Suppressor macrophage treated with lipopolysaccharide for 4 hours (primary cell): ENCODE measurements at regions not wholly inside any gene's neighbourhood (a gene's known extent, or its start where the extent isn't known, plus 50 kb on each side); places are given as distances from the start of the nearest gene placed in this dataset.

Experiments
- DNase-seq: peaks from one replicate; pipeline ENCODE4 v3.0.0-alpha.2; 2020

GRCh38 chr2:18860179-18860578 lies 270.8 kb upstream of the NT5C1B start:
- DNase-seq, result no peak

GRCh38 chr2:18856765-18857164 lies 267.4 kb upstream of the NT5C1B start:
- no peak for DNase-seq

GRCh38 chr2:18855027-18855426 lies 265.7 kb upstream of the NT5C1B start:
- DNase-seq, result no peak

GRCh38 chr2:18849841-18850578 lies 260.6 kb upstream of the NT5C1B start:
- DNase-seq, result no peak

- DNase-seq, result no peak
Measured at GRCh38 chr2:18848646-18849045, 259.3 kb upstream of the NT5C1B start.

GRCh38 chr2:18845854-18846445 lies 256.6 kb upstream of the NT5C1B start:
- DNase-seq, result no peak

- DNase-seq, result no peak
Measured at GRCh38 chr2:18842836-18843235, 253.5 kb upstream of the NT5C1B start.

- no peak for DNase-seq
Measured at GRCh38 chr2:18841248-18842150, 252.1 kb upstream of the NT5C1B start.

GRCh38 chr2:18837240-18837639 lies 247.9 kb upstream of the NT5C1B start:
- DNase-seq, result no peak

- DNase-seq, result no peak
Measured at GRCh38 chr2:18836436-18836835, 247.1 kb upstream of the NT5C1B start.

GRCh38 chr2:18835787-18836186 lies 246.4 kb upstream of the NT5C1B start:
- no peak for DNase-seq

GRCh38 chr2:18834341-18834740 lies 245.0 kb upstream of the NT5C1B start:
- DNase-seq, result no peak

- DNase-seq, result no peak
Measured at GRCh38 chr2:18833941-18834340, 244.6 kb upstream of the NT5C1B start.

GRCh38 chr2:18831916-18832510 lies 242.6 kb upstream of the NT5C1B start:
- DNase-seq, result no peak

- no peak for DNase-seq
Measured at GRCh38 chr2:18830962-18831361, 241.6 kb upstream of the NT5C1B start.

GRCh38 chr2:18829976-18830375 lies 240.6 kb upstream of the NT5C1B start:
- no peak for DNase-seq

GRCh38 chr2:18829251-18829902 lies 240.0 kb upstream of the NT5C1B start:
- no peak for DNase-seq

GRCh38 chr2:18828296-18828695 lies 238.9 kb upstream of the NT5C1B start:
- DNase-seq, result no peak

- no peak for DNase-seq
Measured at GRCh38 chr2:18825838-18826237, 236.5 kb upstream of the NT5C1B start.

GRCh38 chr2:18824915-18825314 lies 235.5 kb upstream of the NT5C1B start:
- DNase-seq, result no peak

- DNase-seq, result no peak
Measured at GRCh38 chr2:18824325-18824790, 235.0 kb upstream of the NT5C1B start.

- DNase-seq, result no peak
Measured at GRCh38 chr2:18821431-18821830, 232.1 kb upstream of the NT5C1B start.

- DNase-seq, result no peak
Measured at GRCh38 chr2:18820966-18821365, 231.6 kb upstream of the NT5C1B start.
